H1 (cell line): ENCODE measurements at regions not wholly inside any gene's neighbourhood (a gene's known extent, or its start where the extent isn't known, plus 50 kb on each side); places are given as distances from the start of the nearest gene placed in this dataset.

Source experiments
- CEBPB ChIP-seq: IDR thresholded peaks from 2 replicates; pipeline ENCODE4 v1.6.1; 2012; ENCODE audit warnings: low read depth, low read length
- EZH2 ChIP-seq: fragments of 200-600 bp; sonication (generic); IDR thresholded peaks from 2 replicates; pipeline ENCODE4 v1.7.1; 2012; ENCODE audit warnings: low read depth, mild to moderate bottlenecking, moderate library complexity, low read length, inconsistent platforms; ENCODE audit not compliant: severe bottlenecking
- KDM4A ChIP-seq: IDR thresholded peaks from one replicate; pipeline ENCODE4 v1.7.1; 2012; ENCODE audit warnings: low read depth, mild to moderate bottlenecking, moderate library complexity, low read length, inconsistent platforms; ENCODE audit not compliant: severe bottlenecking
- NRF1 ChIP-seq: IDR thresholded peaks from 2 replicates; pipeline ENCODE4 v1.6.1; 2011; ENCODE audit warnings: mild to moderate bottlenecking, low read depth, low read length, improper control_type of control experiment
- SP2 ChIP-seq: IDR thresholded peaks from 2 replicates; pipeline ENCODE4 v1.6.1; 2012; ENCODE audit warnings: mild to moderate bottlenecking, low read length, inconsistent platforms
- TF ChIP-seq, protein P1 (sequence below): IDR thresholded peaks from 2 replicates; pipeline ENCODE4 v1.6.1; 2012; ENCODE audit warnings: inconsistent platforms
- TF ChIP-seq, protein P2 (sequence below): IDR thresholded peaks from 2 replicates; pipeline ENCODE4 v1.6.1; 2011; ENCODE audit warnings: low read depth, mild to moderate bottlenecking, low read length; ENCODE audit not compliant: insufficient read depth

DNA sequence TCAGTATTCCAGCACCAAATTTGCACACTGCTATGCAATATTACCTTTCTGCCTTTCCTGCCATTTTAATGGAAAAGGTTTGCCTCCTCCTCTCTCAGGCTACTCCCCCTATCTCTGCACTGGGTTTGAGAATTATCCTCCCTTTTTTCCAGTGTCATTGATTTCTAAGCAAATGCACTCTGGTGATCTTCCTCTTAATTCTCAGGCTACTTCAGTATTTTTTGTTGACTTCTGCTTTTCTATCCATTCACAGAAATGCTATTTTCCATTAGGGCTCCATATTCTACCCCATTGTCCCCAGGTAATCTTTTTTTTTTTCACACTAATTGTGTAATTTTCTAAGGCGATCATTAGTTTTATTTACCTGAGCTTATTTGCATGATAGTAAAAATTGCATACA, 144.0 kb downstream of the GJA1 start (continued):
- no peak for TF ChIP-seq EZH2
- TF ChIP-seq, protein P1, sequence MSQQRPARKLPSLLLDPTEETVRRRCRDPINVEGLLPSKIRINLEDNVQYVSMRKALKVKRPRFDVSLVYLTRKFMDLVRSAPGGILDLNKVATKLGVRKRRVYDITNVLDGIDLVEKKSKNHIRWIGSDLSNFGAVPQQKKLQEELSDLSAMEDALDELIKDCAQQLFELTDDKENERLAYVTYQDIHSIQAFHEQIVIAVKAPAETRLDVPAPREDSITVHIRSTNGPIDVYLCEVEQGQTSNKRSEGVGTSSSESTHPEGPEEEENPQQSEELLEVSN, result no peak
- no peak for TF ChIP-seq KDM4A
- TF ChIP-seq, protein P2, sequence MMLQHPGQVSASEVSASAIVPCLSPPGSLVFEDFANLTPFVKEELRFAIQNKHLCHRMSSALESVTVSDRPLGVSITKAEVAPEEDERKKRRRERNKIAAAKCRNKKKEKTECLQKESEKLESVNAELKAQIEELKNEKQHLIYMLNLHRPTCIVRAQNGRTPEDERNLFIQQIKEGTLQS, result no peak
- no peak for TF ChIP-seq CEBPB
- no peak for TF ChIP-seq NRF1
- no peak for TF ChIP-seq SP2
- TF ChIP-seq, all 59 proteins: peak for 0
